Testis (tissue), 2 donors: ENCODE measurements at regions not wholly inside any gene's neighbourhood (a gene's known extent, or its start where the extent isn't known, plus 50 kb on each side); places are given as distances from the start of the nearest gene placed in this dataset.

Experiments
- POLR2A ChIP-seq: fragments of 450-650 bp; IDR thresholded peaks from one replicate; pipeline ENCODE4 v1.6.1; 2017; ENCODE audit warnings: antibody characterized with exemption, mild to moderate bottlenecking, moderate library complexity
- TF ChIP-seq, protein P1 (sequence below), 3 experiments: fragments of 450-650 bp in 2 of 3; fragments of 200-600 bp in 1 of 3; sonication (generic) in 1 of 3; IDR thresholded peaks; one replicate each; pipeline ENCODE4 v1.5.1; 2016 to 2019; ENCODE audit warnings: antibody characterized with exemption in 3 of 3, mild to moderate bottlenecking in 2 of 3, moderate library complexity in 1 of 3

DNA sequence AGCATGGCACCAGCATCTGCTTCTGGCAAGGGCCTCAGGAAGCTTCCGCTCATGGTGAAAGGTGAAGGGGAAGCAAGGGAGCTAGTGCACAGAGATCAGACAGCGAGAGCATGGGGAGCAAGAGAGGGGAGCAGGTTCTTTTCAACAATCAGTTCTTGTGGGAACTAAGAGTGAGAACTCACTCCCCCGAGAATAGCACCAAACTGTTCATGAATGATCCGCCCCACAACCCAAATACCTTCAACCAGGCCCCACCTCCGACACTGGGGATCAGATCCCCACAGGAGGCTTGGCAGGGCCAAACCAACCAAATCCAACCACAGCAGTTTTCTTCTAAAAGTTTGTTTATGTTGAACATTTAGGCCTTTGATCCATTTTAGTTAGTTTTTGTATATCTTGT lies 69.7 kb upstream of the BHLHE23 start:
- TF ChIP-seq, protein P1, sequence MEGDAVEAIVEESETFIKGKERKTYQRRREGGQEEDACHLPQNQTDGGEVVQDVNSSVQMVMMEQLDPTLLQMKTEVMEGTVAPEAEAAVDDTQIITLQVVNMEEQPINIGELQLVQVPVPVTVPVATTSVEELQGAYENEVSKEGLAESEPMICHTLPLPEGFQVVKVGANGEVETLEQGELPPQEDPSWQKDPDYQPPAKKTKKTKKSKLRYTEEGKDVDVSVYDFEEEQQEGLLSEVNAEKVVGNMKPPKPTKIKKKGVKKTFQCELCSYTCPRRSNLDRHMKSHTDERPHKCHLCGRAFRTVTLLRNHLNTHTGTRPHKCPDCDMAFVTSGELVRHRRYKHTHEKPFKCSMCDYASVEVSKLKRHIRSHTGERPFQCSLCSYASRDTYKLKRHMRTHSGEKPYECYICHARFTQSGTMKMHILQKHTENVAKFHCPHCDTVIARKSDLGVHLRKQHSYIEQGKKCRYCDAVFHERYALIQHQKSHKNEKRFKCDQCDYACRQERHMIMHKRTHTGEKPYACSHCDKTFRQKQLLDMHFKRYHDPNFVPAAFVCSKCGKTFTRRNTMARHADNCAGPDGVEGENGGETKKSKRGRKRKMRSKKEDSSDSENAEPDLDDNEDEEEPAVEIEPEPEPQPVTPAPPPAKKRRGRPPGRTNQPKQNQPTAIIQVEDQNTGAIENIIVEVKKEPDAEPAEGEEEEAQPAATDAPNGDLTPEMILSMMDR (IDR thresholded peaks at IDR 0.05): no peak
- no peak for TF ChIP-seq POLR2A
